ENCODE measurements at regions not wholly inside any gene's neighbourhood (a gene's known extent, or its start where the extent isn't known, plus 50 kb on each side); places are given as distances from the start of the nearest gene placed in this dataset.

GRCh38 chr5:119810217-119810616 is 180.9 kb downstream of the FAM170A start (continued):
- TF ChIP-seq E4F1 (CRISPR knock-in tag; IDR thresholded peaks at IDR 0.05; ENCODE audit: borderline replicate concordance) (no peak), SAP30 (IDR thresholded peaks at IDR 0.05; ENCODE audit: borderline replicate concordance, insufficient read depth, low read depth, low read length, poor library complexity, severe bottlenecking) (no peak), HDAC6 (IDR thresholded peaks at IDR 0.05; ENCODE audit: low read depth, low read length) (no peak)
- TF ChIP-seq, protein P1, sequence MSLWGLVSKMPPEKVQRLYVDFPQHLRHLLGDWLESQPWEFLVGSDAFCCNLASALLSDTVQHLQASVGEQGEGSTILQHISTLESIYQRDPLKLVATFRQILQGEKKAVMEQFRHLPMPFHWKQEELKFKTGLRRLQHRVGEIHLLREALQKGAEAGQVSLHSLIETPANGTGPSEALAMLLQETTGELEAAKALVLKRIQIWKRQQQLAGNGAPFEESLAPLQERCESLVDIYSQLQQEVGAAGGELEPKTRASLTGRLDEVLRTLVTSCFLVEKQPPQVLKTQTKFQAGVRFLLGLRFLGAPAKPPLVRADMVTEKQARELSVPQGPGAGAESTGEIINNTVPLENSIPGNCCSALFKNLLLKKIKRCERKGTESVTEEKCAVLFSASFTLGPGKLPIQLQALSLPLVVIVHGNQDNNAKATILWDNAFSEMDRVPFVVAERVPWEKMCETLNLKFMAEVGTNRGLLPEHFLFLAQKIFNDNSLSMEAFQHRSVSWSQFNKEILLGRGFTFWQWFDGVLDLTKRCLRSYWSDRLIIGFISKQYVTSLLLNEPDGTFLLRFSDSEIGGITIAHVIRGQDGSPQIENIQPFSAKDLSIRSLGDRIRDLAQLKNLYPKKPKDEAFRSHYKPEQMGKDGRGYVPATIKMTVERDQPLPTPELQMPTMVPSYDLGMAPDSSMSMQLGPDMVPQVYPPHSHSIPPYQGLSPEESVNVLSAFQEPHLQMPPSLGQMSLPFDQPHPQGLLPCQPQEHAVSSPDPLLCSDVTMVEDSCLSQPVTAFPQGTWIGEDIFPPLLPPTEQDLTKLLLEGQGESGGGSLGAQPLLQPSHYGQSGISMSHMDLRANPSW (CRISPR knock-in tag; IDR thresholded peaks at IDR 0.05) = no peak
- TF ChIP-seq, protein P2, sequence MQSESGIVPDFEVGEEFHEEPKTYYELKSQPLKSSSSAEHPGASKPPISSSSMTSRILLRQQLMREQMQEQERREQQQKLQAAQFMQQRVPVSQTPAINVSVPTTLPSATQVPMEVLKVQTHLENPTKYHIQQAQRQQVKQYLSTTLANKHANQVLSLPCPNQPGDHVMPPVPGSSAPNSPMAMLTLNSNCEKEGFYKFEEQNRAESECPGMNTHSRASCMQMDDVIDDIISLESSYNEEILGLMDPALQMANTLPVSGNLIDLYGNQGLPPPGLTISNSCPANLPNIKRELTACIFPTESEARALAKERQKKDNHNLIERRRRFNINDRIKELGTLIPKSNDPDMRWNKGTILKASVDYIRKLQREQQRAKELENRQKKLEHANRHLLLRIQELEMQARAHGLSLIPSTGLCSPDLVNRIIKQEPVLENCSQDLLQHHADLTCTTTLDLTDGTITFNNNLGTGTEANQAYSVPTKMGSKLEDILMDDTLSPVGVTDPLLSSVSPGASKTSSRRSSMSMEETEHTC (IDR thresholded peaks at IDR 0.05) = no peak

Data from K562 (cell line).